Rectal smooth muscle tissue (tissue), 1 donor: ENCODE measurements at regions not wholly inside any gene's neighbourhood (a gene's known extent, or its start where the extent isn't known, plus 50 kb on each side); places are given as distances from the start of the nearest gene placed in this dataset.

Experiments used
- H3K27ac ChIP-seq: one replicate; pipeline ENCODE4 v1.7.0; 2013; ENCODE audit warnings: low read depth, low read length, inconsistent platforms
- H3K27me3 ChIP-seq: one replicate; pipeline ENCODE4 v1.7.0; 2013; ENCODE audit warnings: low read length; ENCODE audit not compliant: control insufficient read depth, insufficient read depth
- H3K36me3 ChIP-seq: one replicate; pipeline ENCODE4 v1.7.0; 2013; ENCODE audit warnings: low read length; ENCODE audit not compliant: control insufficient read depth, insufficient read depth
- H3K4me1 ChIP-seq: one replicate; pipeline ENCODE4 v1.7.0; 2013; ENCODE audit warnings: low read length; ENCODE audit not compliant: control insufficient read depth, insufficient read depth
- H3K4me3 ChIP-seq: one replicate; pipeline ENCODE4 v1.7.0; 2013; ENCODE audit warnings: low read length
- H3K9ac ChIP-seq: one replicate; pipeline ENCODE4 v1.7.0; 2013; ENCODE audit warnings: low read length

DNA sequence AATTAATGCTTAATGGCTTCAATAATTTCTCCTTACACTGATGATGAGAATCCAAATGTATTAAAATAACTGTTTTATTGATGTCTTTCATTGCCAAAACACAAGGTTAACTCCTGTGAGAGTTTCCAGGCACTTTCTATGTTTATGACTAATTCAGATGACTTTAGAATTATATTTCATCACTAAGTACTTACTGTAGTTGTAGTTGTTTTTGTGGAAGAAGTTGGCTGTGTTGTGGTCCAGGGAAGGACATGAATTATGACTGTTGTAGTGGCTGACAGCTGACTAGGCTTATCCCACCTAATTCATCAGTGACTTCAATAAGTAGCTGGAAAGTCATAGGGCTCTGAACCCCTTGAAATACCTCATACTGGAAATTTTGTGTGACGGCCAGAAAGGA, 254.8 kb downstream of the HGF start:
- H3K27ac ChIP-seq = no peak overlapping the region

DNA sequence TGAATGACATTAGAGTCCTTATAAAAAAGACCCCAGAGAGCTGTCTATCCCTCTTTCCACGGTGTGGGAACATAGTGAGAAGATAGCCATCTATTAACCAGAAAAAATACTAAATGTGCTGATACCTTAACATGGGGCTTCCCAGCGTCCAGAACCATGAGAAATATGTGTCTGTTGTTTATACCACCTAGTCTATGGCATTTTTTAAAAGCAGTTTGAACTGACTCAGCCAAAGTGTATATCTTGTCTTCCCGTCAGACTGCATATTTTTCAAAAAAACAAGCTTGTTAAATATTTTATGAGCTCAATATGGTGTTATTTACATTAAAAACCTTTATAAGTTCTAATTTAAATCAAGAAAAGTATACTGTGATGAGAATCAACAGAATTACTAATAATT, 255.3 kb downstream of the HGF start:
- Histone ChIP-seq H3K9ac (no peak overlapping the region), H3K27ac (no peak overlapping the region), H3K4me3 (no peak overlapping the region), H3K27me3 (no peaks in the 10 kb centered on the region), H3K4me1 (peaks cover 2% of the 10 kb centered on the region), H3K36me3 (no peaks in the 10 kb centered on the region)

More for the DNA sequence above, 254.8 kb downstream of the HGF start:
- H3K4me1 ChIP-seq = peaks cover 2% of the 10 kb centered on the region
- H3K9ac ChIP-seq = no peak overlapping the region
- no peak overlapping the region for H3K4me3 ChIP-seq
- no peaks in the 10 kb centered on the region for H3K36me3 ChIP-seq
- no peaks in the 10 kb centered on the region for H3K27me3 ChIP-seq

DNA sequence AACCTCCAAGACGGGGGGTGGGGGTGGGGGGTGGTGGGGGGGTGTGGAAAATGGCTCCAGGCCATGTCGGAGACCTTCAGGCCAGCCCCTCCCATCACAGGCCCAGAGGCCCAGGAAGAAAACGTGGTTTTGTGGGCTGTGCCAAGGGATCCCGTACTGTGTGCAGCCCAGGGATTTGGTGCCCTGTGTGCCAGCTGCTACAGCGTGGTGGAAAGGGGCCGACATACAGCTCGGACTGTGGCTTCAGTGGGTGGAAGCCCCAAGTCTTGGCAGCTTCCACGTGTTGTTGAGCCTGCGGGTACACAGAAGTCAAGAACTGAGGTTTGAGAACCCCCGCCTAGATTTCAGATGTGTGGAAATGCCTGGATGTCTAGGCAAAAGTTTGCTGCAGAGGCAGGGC, 259.7 kb downstream of the HGF start:
- Histone ChIP-seq H3K4me3 (no peak overlapping the region), H3K9ac (no peak overlapping the region), H3K4me1 (peaks cover 2% of the 10 kb centered on the region), H3K27me3 (no peaks in the 10 kb centered on the region), H3K36me3 (no peaks in the 10 kb centered on the region), H3K27ac (no peak overlapping the region)

DNA sequence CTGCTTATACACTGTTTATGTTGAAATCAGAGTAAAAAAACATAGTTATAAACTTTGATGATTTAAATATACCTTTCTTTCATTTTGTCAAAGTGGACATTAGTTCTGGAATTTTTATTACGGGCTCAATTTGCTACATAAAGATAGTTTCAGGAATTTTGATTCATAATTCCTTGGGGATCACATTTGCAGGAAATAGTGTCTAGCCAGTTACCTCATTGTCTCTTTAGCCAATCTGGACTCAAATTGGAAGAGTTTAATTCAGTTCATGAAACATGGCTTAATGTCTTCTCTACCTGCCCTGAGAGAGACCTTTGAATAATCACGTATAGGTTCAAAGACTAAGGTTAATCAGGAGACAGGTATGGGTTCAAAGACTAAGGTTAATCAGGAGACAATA, 262.6 kb downstream of the HGF start:
- Histone ChIP-seq H3K36me3 (no peaks in the 10 kb centered on the region), H3K4me3 (no peak overlapping the region), H3K27ac (no peak overlapping the region)

DNA sequence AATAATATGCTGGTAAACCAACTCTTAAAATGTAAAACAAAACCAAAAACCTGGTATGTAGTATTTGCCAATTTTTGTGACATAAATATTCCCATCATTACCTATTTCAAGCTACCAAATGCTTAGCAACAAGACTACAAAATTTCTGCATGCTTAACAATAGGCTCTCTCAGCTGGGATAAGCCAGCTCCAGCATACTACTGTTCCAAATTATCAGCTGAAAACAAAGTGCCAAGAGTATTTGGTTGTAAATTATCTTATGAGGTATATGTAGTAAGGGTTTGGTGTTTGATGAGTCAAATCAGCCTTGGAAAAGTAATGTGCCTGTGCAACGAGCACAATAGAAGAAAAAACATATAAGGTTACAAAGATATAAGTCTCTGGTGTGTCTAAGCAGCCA, 263.2 kb downstream of the HGF start:
- Histone ChIP-seq H3K27me3 (no peaks in the 10 kb centered on the region), H3K36me3 (no peaks in the 10 kb centered on the region), H3K4me3 (no peak overlapping the region), H3K27ac (no peak overlapping the region), H3K9ac (no peak overlapping the region), H3K4me1 (no peaks in the 10 kb centered on the region)

More for the DNA sequence above, 262.6 kb downstream of the HGF start:
- no peaks in the 10 kb centered on the region for H3K27me3 ChIP-seq
- no peak overlapping the region for H3K9ac ChIP-seq
- H3K4me1 ChIP-seq = no peaks in the 10 kb centered on the region

DNA sequence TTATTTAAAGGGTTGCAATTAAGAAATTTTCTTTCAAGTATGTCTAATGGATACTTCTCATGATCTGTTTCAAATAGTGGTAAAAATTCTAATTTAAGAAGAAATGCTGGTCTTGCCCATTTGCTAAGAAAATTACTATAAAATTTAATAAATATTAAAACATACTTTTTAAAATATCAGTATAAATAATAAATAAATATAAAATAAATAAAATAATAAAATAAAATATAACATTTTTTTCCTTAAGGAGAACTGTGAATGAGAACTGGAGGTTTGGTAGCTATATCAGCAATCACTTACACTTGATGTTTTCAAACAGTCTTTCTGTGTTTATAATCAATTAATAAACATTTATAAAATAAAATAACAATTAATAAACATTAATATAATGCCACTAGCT, 266.1 kb downstream of the HGF start:
- Histone ChIP-seq H3K27ac (no peak overlapping the region), H3K9ac (no peak overlapping the region), H3K4me1 (peaks cover 6% of the 10 kb centered on the region), H3K4me3 (no peak overlapping the region), H3K27me3 (no peaks in the 10 kb centered on the region), H3K36me3 (no peaks in the 10 kb centered on the region)

DNA sequence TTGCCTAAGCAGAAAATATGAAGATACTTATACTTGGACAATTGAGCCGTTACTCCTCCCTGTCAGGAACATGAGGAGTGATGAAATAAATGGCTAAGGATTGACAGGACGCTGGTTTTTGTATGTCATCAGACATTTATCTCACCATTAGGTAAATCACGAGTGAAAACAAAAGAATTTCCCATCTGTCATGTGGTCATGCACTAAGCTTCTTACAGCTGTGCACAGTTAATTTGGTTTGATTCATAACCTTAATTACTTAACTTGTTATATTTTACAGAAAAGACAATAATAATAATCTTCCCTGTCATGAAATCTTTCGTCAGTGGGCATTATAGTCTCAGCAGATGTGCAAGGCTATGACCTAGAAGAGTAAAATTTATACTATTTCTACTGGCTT, 266.5 kb downstream of the HGF start:
- Histone ChIP-seq H3K36me3 (no peaks in the 10 kb centered on the region), H3K4me1 (peaks cover 6% of the 10 kb centered on the region), H3K27ac (no peak overlapping the region), H3K27me3 (no peaks in the 10 kb centered on the region), H3K4me3 (no peak overlapping the region), H3K9ac (no peak overlapping the region)

DNA sequence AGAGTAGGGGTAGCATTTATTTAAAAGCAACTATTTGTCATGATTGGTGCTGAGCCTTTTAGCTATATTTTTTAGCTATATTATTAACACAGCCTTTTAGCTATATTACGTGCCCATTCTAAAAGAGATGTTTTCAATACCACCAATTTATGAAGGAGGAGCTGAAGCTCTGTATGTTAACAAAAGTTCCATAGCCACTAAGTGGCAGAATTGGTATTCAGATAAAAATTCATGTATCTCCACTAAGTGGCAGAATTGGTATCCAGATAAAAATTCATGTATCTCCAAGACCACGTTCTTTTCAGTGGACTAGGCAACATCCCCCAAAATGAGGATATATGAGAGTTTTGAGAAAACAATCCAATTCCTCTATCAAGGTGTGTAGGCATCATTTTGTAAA, 268.6 kb downstream of the HGF start:
- Histone ChIP-seq H3K4me1 (peaks cover 6% of the 10 kb centered on the region), H3K27ac (no peak overlapping the region), H3K36me3 (no peaks in the 10 kb centered on the region), H3K27me3 (no peaks in the 10 kb centered on the region), H3K9ac (no peak overlapping the region), H3K4me3 (no peak overlapping the region)

DNA sequence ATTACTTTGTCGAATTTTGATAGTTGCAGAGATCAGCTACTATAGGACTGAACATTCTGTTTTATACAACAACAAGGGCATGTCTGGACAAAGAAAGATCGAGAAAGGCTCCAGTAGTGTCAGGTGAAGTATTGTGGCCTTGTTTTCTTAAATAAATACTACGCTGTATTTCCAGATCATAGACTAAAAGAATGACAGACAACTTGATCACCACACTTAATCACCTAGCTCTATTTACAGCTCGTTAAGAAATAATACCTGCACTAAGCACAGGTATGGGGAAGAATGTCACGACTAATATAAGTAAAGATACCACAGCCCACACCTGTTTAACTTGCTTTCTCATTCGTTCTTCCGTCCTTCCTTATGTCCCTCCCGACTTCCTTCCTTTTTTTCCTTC, 269.2 kb downstream of the HGF start:
- no peak overlapping the region for H3K27ac ChIP-seq
- H3K36me3 ChIP-seq = no peaks in the 10 kb centered on the region
- H3K27me3 ChIP-seq = no peaks in the 10 kb centered on the region
- peaks cover 6% of the 10 kb centered on the region for H3K4me1 ChIP-seq
- no peak overlapping the region for H3K4me3 ChIP-seq
- H3K9ac ChIP-seq = no peak overlapping the region

DNA sequence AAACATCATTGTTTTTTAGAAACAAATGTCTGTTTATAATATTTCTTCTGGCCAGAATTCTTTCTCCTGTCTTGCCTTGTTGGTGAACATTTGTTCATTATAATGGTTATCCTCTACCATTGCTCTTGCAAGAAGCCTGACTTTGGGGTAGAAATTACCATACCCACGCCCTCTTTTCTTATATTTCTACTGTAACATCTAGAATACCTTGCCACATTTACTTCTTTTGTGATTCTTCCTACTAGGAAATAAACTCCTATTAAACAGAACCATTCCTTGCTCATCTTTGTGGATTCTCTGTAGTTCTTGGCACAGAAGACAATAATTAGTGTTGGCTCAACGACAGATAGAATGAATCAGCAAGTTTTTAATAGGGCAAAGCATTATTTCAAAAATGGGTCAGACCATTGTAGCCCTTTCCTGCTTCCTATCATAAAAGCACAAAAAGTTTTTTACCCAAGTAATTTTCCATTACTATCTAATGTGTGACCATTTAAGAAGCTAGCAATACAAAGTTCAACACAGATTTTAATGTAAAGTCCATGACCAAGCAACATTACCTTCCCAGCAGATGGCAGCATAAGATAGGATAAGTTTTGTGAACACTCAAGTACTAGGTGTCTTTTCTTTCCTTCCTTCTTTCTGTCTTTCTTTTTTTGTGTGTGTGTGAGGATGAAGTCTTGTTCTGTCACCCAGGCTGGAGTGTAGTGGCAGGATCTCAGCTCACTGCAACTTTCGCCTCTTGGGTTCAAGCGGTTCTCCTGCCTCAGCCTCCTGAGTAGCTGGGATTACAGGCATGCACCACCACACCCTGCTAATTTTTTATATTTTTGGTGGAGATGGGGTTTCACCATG, 270.4 kb downstream of the HGF start:
- Histone ChIP-seq H3K4me3 (no peak overlapping the region), H3K27ac (peak overlapping the region; percentile 43), H3K4me1 (peaks cover 6% of the 10 kb centered on the region), H3K36me3 (no peaks in the 10 kb centered on the region), H3K9ac (no peak overlapping the region), H3K27me3 (no peaks in the 10 kb centered on the region)

DNA sequence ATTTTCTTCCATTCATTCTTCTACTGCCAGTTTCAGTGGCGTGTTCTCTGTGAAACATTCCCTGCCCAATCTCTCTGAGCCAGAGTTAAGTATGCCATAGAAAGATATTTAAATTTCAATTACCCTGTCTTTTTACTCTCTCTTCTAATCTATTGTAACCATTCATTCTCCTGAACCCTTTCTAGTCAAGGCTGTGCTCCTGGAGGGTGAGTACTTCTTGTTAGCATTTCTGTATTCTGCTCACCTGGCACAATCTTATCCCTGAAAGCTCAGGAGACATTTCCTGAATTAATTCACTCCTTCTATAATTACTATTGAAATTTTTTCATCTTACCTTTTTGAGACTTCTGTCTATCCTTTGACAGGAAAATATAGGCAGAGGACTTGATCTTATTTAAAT, 271.7 kb downstream of the HGF start:
- Histone ChIP-seq H3K4me3 (no peak overlapping the region), H3K27ac (no peak overlapping the region), H3K36me3 (no peaks in the 10 kb centered on the region), H3K4me1 (peaks cover 6% of the 10 kb centered on the region), H3K27me3 (no peaks in the 10 kb centered on the region), H3K9ac (no peak overlapping the region)

DNA sequence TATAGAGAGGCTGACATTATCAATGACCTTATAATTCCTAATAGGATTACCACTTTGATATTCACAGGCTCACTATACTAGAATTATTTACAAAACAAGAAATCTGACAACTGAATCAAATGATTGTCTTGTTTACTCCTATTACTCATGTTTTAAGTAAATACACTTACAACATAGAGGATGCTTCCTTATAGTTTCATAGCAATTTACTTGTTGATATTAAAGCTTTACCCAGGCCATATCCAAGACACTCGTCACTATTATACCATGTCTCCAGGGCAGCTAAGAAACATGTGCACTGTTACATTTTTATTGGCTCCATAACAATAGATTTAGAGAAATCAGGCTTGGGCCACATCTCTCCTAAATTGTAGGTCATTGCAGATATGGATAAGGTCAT, 276.9 kb downstream of the HGF start:
- H3K36me3 ChIP-seq = no peaks in the 10 kb centered on the region
- H3K4me3 ChIP-seq = no peak overlapping the region
- H3K9ac ChIP-seq = no peak overlapping the region
- no peaks in the 10 kb centered on the region for H3K4me1 ChIP-seq
- no peaks in the 10 kb centered on the region for H3K27me3 ChIP-seq
- no peak overlapping the region for H3K27ac ChIP-seq

DNA sequence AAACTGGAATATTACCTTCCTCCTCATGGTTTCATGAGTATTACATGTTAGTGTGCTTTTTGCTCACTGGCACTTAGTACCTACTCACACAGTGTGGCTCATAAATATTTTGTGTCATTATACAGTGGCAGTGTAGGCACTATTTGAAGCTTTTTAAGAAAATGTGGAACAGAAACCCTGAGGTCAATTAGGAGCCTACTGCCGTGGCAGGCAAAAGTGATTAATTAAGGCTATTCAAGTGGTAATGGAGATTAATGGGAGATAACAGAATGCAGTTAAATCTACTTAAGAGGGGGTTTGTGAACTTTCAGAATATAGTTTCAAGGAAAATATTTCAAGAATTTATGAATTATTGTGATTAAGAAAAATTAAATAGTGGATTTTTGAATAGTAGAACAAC, 277.6 kb downstream of the HGF start:
- no peaks in the 10 kb centered on the region for H3K27me3 ChIP-seq
- H3K9ac ChIP-seq = no peak overlapping the region
- H3K36me3 ChIP-seq = no peaks in the 10 kb centered on the region
- no peak overlapping the region for H3K4me3 ChIP-seq
- H3K4me1 ChIP-seq = no peaks in the 10 kb centered on the region
- H3K27ac ChIP-seq = no peak overlapping the region
